ENCODE measurements at regions not wholly inside any gene's neighbourhood (a gene's known extent, or its start where the extent isn't known, plus 50 kb on each side); places are given as distances from the start of the nearest gene placed in this dataset.

- no peak for DNase-seq (ENCODE audit: extremely low read depth, low read depth)
- TF ChIP-seq CTCF (IDR thresholded peaks at IDR 0.05; ENCODE audit: low read depth, low read length): no peak
Measured at GRCh38 chr18:30211112-30211511, 831.4 kb downstream of the DSC3 start.

GRCh38 chr18:30208546-30208945 lies 834.0 kb downstream of the DSC3 start:
- DNase-seq (ENCODE audit: extremely low read depth, low read depth): no peak
- TF ChIP-seq CTCF (IDR thresholded peaks at IDR 0.05; ENCODE audit: low read depth, low read length): no peak

GRCh38 chr18:30192216-30192615 lies 850.3 kb downstream of the DSC3 start:
- no peak for DNase-seq (ENCODE audit: extremely low read depth, low read depth)
- TF ChIP-seq CTCF (IDR thresholded peaks at IDR 0.05; ENCODE audit: low read depth, low read length): no peak

GRCh38 chr18:30186245-30186644 lies 856.3 kb downstream of the DSC3 start:
- DNase-seq (ENCODE audit: extremely low read depth, low read depth): no peak

GRCh38 chr18:30177056-30177455 lies 865.5 kb downstream of the DSC3 start:
- DNase-seq (ENCODE audit: extremely low read depth, low read depth): no peak

More at GRCh38 chr18:30186245-30186644, 856.3 kb downstream of the DSC3 start:
- no peak for TF ChIP-seq CTCF (IDR thresholded peaks at IDR 0.05; ENCODE audit: low read depth, low read length)

GRCh38 chr18:30175621-30176225 lies 866.8 kb downstream of the DSC3 start:
- no peak for DNase-seq (ENCODE audit: extremely low read depth, low read depth)

More at GRCh38 chr18:30177056-30177455, 865.5 kb downstream of the DSC3 start:
- no peak for TF ChIP-seq CTCF (IDR thresholded peaks at IDR 0.05; ENCODE audit: low read depth, low read length)

More at GRCh38 chr18:30175621-30176225, 866.8 kb downstream of the DSC3 start:
- TF ChIP-seq CTCF (IDR thresholded peaks at IDR 0.05; ENCODE audit: low read depth, low read length): no peak
